CD4-positive, alpha-beta memory T cell (primary cell): ENCODE measurements at regions not wholly inside any gene's neighbourhood (a gene's known extent, or its start where the extent isn't known, plus 50 kb on each side); places are given as distances from the start of the nearest gene placed in this dataset.
"Not testable (repeated sequence)": the region's sequence is repeated elsewhere in the genome, so short reads cannot be mapped to it uniquely, and the experiment has no call there.

Experiments used
- CTCF ChIA-PET: fragments of 350-600 bp; sonication (Branson Sonifier 250); formaldehyde crosslinking; loops from one replicate; lab custom pipeline; 2021; ENCODE audit warnings: inconsistent platforms; ENCODE audit not compliant: partially characterized antibody; lab: Charles Lee
- POLR2A ChIA-PET: fragments of 350-600 bp; sonication (Branson Sonifier 250); formaldehyde crosslinking; loops from one replicate; lab custom pipeline; 2021; ENCODE audit not compliant: partially characterized antibody; lab: Charles Lee
- DNase-seq, 5 donors: peaks; one replicate each; pipeline versions ENCODE4 v3.0.0 to v3.0.0-alpha.2; 2020 to 2022; ENCODE audit warnings: mixed read lengths in 1 of 5
- H3K27ac ChIP-seq: one replicate; pipeline ENCODE4 v1.7.0; 2013; ENCODE audit warnings: low read depth, low read length
- H3K27me3 ChIP-seq: 2 replicates; pipeline ENCODE4 v1.7.0; 2013; ENCODE audit warnings: mild to moderate bottlenecking, low read length, moderate library complexity; ENCODE audit not compliant: insufficient read depth
- H3K36me3 ChIP-seq: 2 replicates; pipeline ENCODE4 v1.7.0; 2013; ENCODE audit warnings: mild to moderate bottlenecking, low read length, moderate library complexity; ENCODE audit not compliant: insufficient read depth
- H3K4me1 ChIP-seq: 2 replicates; pipeline ENCODE4 v1.7.0; 2013; ENCODE audit warnings: mild to moderate bottlenecking, low read length, moderate library complexity; ENCODE audit not compliant: insufficient read depth
- H3K4me3 ChIP-seq, 2 donors: one replicate each; pipeline ENCODE4 v1.7.0; 2013; ENCODE audit warnings: low read length in 2 of 2, mild to moderate bottlenecking in 1 of 2
- H3K9me3 ChIP-seq, 2 donors: one replicate each; pipeline ENCODE4 v1.7.0; 2013; ENCODE audit warnings: low read length in 2 of 2, control low read depth in 1 of 2; ENCODE audit not compliant: control insufficient read depth in 1 of 2
- H3K27ac Mint-ChIP-seq, 7 donors: one replicate each; pipeline ENCODE4 v1.8.0; 2020 to 2021; ENCODE audit warnings: mixed read lengths in 7 of 7, mild to moderate bottlenecking in 6 of 7, inconsistent platforms in 3 of 7, moderate library complexity in 3 of 7
- H3K27me3 Mint-ChIP-seq, 2 donors: one replicate each; pipeline ENCODE4 v1.8.0; 2020 to 2021; ENCODE audit warnings: mixed read lengths in 2 of 2
- H3K36me3 Mint-ChIP-seq, 2 donors: one replicate each; pipeline ENCODE4 v1.8.0; 2020 to 2021; ENCODE audit warnings: mixed read lengths in 2 of 2, inconsistent platforms in 1 of 2, mild to moderate bottlenecking in 1 of 2
- H3K4me1 Mint-ChIP-seq, 4 donors: one replicate each; pipeline ENCODE4 v1.8.0; 2020 to 2021; ENCODE audit warnings: mixed read lengths in 4 of 4, mild to moderate bottlenecking in 1 of 4
- H3K4me3 Mint-ChIP-seq, 8 donors: one replicate each; pipeline ENCODE4 v1.8.0; 2020 to 2021; ENCODE audit warnings: mixed read lengths in 8 of 8, mild to moderate bottlenecking in 7 of 8, moderate library complexity in 6 of 8, inconsistent platforms in 3 of 8
- H3K9me3 Mint-ChIP-seq, 8 donors: one replicate each; pipeline ENCODE4 v1.8.0; 2020 to 2021; ENCODE audit warnings: mixed read lengths in 8 of 8, mild to moderate bottlenecking in 5 of 8, inconsistent platforms in 3 of 8, moderate library complexity in 1 of 8
- intact Hi-C: fragments of 100-400 bp; cut with micrococcal nuclease; formaldehyde crosslinking; loops from one replicate; pipeline ENCODE4 v1.15.1; 2023

DNA sequence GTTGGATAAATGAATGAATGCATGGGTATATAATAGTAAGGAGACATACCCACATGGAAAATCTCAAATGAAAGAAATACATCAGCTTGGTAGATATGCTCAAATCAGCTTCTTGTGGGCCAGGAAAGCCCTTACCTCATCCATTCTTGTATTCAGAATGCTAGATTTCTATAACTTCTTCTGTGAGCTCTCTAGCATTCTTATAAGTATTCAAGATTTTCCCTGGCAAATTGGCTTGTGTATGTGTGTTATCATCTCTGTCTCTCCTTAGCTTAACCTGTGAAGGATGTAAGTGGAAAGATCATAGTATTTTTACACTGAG, 100.8 kb downstream of the OR2B2 start:
- H3K27ac Mint-ChIP-seq: peak overlapping the region; percentile 11 to 98 (median 96)

DNA sequence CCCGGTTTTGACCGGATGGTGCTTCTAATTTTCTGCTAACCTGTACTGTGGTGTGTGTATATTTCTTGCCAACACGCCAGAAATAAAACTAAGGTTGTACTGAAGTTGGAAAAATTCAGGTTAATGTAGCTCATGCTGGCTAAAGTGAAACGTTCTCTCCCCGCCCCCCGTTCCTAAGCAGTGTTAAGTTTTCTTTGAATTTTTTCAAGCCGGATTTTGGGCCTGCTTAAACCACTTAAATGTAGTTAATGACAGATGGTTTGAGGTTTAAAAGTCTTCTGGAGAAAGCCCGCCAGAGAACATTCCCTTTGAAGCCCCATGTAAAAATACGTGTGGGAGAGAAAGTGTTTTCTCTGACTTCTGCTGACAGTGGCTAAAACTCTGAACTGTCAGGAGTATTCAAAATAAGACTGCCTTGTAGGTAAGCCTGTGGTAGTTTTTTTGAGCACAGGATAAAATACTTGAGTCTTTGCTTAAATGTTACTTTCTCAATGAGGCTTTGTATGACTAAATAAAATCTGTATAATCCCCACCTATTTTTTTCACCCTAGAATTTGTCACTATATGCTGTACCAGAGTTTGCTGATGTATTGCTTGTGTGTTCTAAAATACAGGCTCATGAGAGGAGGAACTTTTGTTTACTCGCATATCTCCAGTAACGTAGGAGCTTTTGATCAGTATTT, 101.3 kb downstream of the OR2B2 start:
- peaks cover 56% of the 10 kb centered on the region for H3K4me1 ChIP-seq
- H3K27me3 ChIP-seq: no peaks in the 10 kb centered on the region
- no peaks in the 10 kb centered on the region for H3K27me3 Mint-ChIP-seq
- H3K4me3 Mint-ChIP-seq: peak overlapping the region; percentile 92 to 99 (median 96)
- H3K4me3 ChIP-seq: peak overlapping the region; percentile 31 to 67
- H3K36me3 Mint-ChIP-seq: peaks cover 0 to 17% of the 10 kb centered on the region in 2 donors
- ChIA-PET POLR2A (interaction anchor here (0.8 to 11.2 kb wide), 35 partner anchors 8 to 1791 kb away, joined by 3 to 640 read pairs (median 17); partner anchors contain the start of genes ZNF184 and ZSCAN26), CTCF (interaction anchor here (1.3 to 9.9 kb wide), 10 partner anchors 12 to 84 kb away, joined by 4 to 137 read pairs (median 23); a partner anchor contains a TSS)
- H3K9me3 ChIP-seq: no peaks in the 10 kb centered on the region
- H3K27ac Mint-ChIP-seq: peak overlapping the region; percentile 94 to 98 (median 97)
- H3K4me1 Mint-ChIP-seq: peaks cover 40 to 76% (median 54%) of the 10 kb centered on the region in 4 donors
- peak overlapping the region; percentile 79 for H3K27ac ChIP-seq
- peak in 3 of 5 donors; percentile 7 to 54 (median 23) for DNase-seq
- no peaks in the 10 kb centered on the region for H3K36me3 ChIP-seq
- intact Hi-C loops: loop anchor here (1.0 kb wide), 4 partner anchors 10 to 83 kb away; a partner anchor contains a TSS
- H3K9me3 Mint-ChIP-seq: peaks cover 0 to 7% (median 0%) of the 10 kb centered on the region in 8 donors

More for the DNA sequence above, 100.8 kb downstream of the OR2B2 start:
- Mint-ChIP-seq H3K4me1 (peaks cover 39 to 75% (median 54%) of the 10 kb centered on the region in 4 donors), H3K9me3 (peaks cover 0 to 7% (median 0%) of the 10 kb centered on the region in 8 donors), H3K36me3 (peaks cover 0 to 17% of the 10 kb centered on the region in 2 donors), H3K27me3 (no peaks in the 10 kb centered on the region), H3K4me3 (peak overlapping the region in 6 of 8 donors; percentile 10 to 99 (median 96))
- H3K27me3 ChIP-seq: no peaks in the 10 kb centered on the region
- H3K4me3 ChIP-seq: no peak overlapping the region
- no peaks in the 10 kb centered on the region for H3K9me3 ChIP-seq
- POLR2A ChIA-PET: interaction anchor here (0.8 to 11.2 kb wide), 19 partner anchors 7 to 1784 kb away, joined by 3 to 640 read pairs (median 64); a partner anchor contains a TSS
- peak overlapping the region; percentile 79 for H3K27ac ChIP-seq
- H3K36me3 ChIP-seq: no peaks in the 10 kb centered on the region
- intact Hi-C loops: no loop called here
- no peak for DNase-seq
- CTCF ChIA-PET: interaction anchor here (1.0 to 9.9 kb wide), 9 partner anchors 12 to 1785 kb away, joined by 3 to 137 read pairs (median 23); a partner anchor contains a TSS
- H3K4me1 ChIP-seq: peaks cover 55% of the 10 kb centered on the region

DNA sequence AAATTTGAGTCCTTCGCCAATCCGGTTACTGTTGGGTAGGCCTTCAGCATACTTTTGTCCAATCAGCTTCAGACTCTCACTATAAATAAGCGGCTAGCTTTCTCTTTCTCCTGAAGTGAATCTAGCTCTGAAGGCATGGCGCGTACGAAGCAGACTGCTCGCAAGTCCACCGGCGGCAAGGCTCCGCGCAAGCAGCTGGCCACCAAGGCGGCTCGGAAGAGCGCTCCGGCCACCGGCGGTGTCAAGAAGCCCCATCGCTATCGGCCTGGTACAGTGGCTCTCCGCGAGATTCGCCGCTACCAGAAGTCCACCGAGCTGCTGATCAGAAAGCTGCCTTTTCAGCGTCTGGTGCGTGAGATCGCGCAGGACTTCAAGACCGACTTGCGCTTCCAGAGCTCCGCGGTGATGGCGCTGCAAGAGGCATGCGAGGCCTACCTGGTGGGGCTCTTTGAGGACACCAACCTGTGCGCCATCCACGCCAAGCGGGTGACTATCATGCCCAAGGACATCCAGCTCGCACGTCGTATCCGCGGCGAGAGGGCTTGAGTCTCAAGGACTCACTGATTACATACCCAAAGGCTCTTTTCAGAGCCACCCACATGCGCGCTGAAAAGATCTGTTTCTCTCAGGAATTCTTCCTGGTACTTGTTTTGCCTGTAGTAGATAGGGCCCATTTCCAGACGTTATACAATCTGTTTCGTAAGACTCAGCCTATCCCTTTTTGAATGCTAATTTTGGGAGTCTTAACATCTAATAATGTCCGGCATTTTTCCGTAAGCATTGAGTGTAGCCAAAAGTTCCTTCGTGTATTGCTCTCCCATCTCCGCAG, 102.0 kb downstream of the OR2B2 start:
- Mint-ChIP-seq H3K27me3 (no peaks in the 10 kb centered on the region), H3K9me3 (peaks cover 0 to 7% (median 0%) of the 10 kb centered on the region in 8 donors), H3K4me1 (peaks cover 39 to 74% (median 50%) of the 10 kb centered on the region in 4 donors), H3K27ac (peak overlapping the region; percentile 94 to 98 (median 97)), H3K36me3 (peaks cover 0 to 17% of the 10 kb centered on the region in 2 donors), H3K4me3 (peak overlapping the region; percentile 92 to 99 (median 96))
- Histone ChIP-seq H3K9me3 (no peaks in the 10 kb centered on the region), H3K27me3 (no peaks in the 10 kb centered on the region), H3K4me3 (peak overlapping the region; percentile 31 to 67), H3K27ac (peak overlapping the region; percentile 79), H3K4me1 (peaks cover 49% of the 10 kb centered on the region), H3K36me3 (no peaks in the 10 kb centered on the region)
- ChIA-PET POLR2A (interaction anchor here (0.6 to 11.2 kb wide), 59 partner anchors 9 to 1790 kb away, joined by 3 to 640 read pairs (median 7); partner anchors contain the start of genes ZKSCAN8, ZNF184 and ZSCAN26), CTCF (interaction anchor here (0.7 to 9.9 kb wide), 13 partner anchors 13 to 1536 kb away, joined by 3 to 137 read pairs (median 9); a partner anchor contains a TSS)
- DNase-seq: peak; percentile 85 to 94 (median 92)
- intact Hi-C loops: loop anchor here (1.0 to 2.0 kb wide), 5 partner anchors 11 to 1783 kb away; a partner anchor contains a TSS

DNA sequence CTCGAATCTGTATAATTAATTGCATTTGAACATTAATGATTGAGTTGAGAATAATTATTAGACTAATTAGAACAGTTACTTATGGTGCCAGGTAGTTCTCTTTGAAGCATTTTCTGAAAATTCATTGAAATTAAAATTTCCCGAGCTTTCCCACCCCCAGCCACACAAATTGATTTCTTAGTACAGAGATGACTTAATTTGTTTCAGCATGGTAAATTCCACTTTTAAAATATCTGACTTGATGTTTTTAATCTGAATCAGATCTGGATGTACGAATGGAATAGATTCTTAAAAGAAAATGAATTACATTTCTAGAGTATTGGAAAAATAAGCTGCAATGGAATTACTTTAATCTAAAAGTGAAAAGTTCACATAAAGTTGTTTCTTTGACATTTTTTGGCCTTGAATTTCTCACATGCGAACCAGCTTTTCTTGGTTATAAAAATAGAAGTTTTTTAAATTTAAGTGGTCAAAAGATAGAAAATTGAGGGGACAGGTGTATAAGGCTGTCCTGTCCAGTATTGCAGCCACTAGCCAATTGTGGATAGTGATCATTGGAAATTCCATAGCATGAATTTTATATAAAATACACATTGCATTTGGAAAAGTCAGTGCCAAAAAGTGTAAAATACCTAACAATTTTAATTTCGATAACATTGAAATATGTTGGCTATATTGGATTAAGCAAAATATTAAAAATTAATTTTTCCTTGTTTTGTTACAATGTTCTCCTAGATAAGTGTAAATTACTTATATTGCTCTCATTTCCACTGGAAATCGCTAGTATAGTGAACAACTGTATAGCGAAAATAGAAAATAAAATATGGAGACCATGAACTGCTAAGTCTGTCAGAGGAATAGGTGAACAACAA, 102.9 kb downstream of the OR2B2 start:
- H3K27ac Mint-ChIP-seq: peak overlapping the region; percentile 94 to 99 (median 98)
- ChIA-PET CTCF (interaction anchor here (0.7 to 9.9 kb wide), 16 partner anchors 14 to 1783 kb away, joined by 3 to 137 read pairs (median 8); a partner anchor contains a TSS), POLR2A (interaction anchor here (0.6 to 11.2 kb wide), 65 partner anchors 8 to 1789 kb away, joined by 3 to 640 read pairs (median 7); partner anchors contain the start of genes ZKSCAN8, ZNF184 and ZSCAN26)
- H3K4me1 Mint-ChIP-seq: peaks cover 35 to 66% (median 44%) of the 10 kb centered on the region in 4 donors
- H3K9me3 Mint-ChIP-seq: peaks cover 0 to 7% (median 0%) of the 10 kb centered on the region in 8 donors
- intact Hi-C loops: loop anchor here (2.0 kb wide), 1 partner anchor 1783 kb away; a partner anchor contains a TSS
- H3K4me3 Mint-ChIP-seq: peak overlapping the region; percentile 96 to 99 (median 98)
- peaks cover 0 to 11% of the 10 kb centered on the region in 2 donors for H3K36me3 Mint-ChIP-seq
- Histone ChIP-seq H3K9me3 (no peaks in the 10 kb centered on the region), H3K36me3 (no peaks in the 10 kb centered on the region), H3K27me3 (no peaks in the 10 kb centered on the region), H3K4me1 (peaks cover 47% of the 10 kb centered on the region), H3K27ac (peak overlapping the region; percentile 79), H3K4me3 (peak overlapping the region; percentile 60 to 67)
- no peaks in the 10 kb centered on the region for H3K27me3 Mint-ChIP-seq
- DNase-seq: no peak

DNA sequence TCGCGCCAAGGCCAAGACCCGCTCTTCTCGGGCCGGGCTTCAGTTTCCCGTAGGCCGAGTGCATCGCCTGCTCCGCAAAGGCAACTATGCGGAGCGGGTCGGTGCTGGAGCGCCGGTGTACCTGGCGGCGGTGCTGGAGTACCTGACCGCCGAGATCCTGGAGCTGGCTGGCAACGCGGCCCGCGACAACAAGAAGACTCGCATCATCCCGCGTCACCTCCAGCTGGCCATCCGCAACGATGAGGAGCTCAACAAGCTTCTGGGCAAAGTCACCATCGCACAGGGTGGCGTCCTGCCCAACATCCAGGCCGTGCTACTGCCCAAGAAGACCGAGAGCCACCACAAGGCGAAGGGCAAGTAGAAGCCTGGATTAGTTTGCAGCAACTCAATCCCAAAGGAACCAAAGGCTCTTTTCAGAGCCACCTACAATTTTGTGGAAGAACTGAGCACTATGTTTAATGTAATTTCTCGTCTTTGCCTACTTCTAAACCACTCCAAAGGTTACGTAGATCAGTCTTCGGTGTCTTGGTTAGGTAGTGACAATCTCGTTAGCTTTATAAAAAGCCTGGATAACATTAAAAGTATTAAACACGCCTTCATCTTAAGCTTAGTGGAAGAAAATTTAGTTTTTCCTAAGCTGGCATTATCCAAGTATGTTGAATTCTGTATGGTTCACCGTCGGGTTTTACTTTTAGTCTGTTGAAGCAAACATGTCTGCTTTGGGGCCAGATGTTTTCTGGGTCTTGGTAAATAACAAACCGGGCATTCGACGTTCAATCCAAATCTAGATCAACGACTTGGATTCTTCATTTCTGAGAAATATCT, 103.7 kb downstream of the OR2B2 start:
- peaks cover 29 to 57% (median 39%) of the 10 kb centered on the region in 4 donors for H3K4me1 Mint-ChIP-seq
- peak in 4 of 5 donors; percentile 32 to 51 (median 36) for DNase-seq

More for the DNA sequence above, 103.7 kb downstream of the OR2B2 start:
- H3K4me1 ChIP-seq: peaks cover 39% of the 10 kb centered on the region
- not testable (repeated sequence) for H3K9me3 Mint-ChIP-seq, H3K9me3 ChIP-seq, H3K27me3 Mint-ChIP-seq, H3K36me3 ChIP-seq, H3K27me3 ChIP-seq, H3K36me3 Mint-ChIP-seq
- intact Hi-C loops: loop anchor here (1.0 to 2.0 kb wide), 2 partner anchors 676 to 1782 kb away; a partner anchor contains a TSS
- ChIA-PET POLR2A (interaction anchor here (0.6 to 11.2 kb wide), 49 partner anchors 12 to 1788 kb away, joined by 3 to 640 read pairs (median 11); partner anchors contain the start of gene ZNF184), CTCF (interaction anchor here (0.9 to 9.9 kb wide), 23 partner anchors 11 to 1782 kb away, joined by 3 to 137 read pairs (median 7); a partner anchor contains a TSS)
- H3K4me3 ChIP-seq: peak overlapping the region; percentile 60 to 75
- peak overlapping the region; percentile 94 to 99 (median 98) for H3K27ac Mint-ChIP-seq
- peak overlapping the region; percentile 78 for H3K27ac ChIP-seq
- H3K4me3 Mint-ChIP-seq: peak overlapping the region; percentile 96 to 98 (median 98)
